ENCODE measurements at regions not wholly inside any gene's neighbourhood (a gene's known extent, or its start where the extent isn't known, plus 50 kb on each side); places are given as distances from the start of the nearest gene placed in this dataset.
"Not testable (repeated sequence)": the region's sequence is repeated elsewhere in the genome, so short reads cannot be mapped to it uniquely, and the experiment has no call there.

DNA sequence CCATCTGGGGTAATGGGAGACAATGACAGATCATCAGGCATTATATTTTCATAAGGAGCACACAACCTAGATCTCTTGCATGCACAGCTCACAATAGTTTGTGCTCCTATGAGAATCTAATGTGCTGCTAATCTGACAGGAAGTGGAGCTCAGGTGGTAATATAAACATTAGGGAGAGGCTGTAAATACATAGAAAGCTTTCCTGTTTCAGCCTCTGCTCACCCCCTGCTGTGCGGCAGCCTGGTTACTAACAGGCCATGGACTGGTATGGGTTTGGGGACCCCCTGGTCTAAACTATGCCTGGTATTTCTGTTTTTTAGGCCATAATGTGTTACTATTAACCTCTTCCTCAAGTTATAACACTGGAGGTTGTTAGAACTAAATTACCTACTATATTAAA, 1373.7 kb downstream of the LRFN5 start:
- no peak overlapping the region for H3K27ac Mint-ChIP-seq
- no peaks in the 10 kb centered on the region for H3K27me3 Mint-ChIP-seq (ENCODE audit: insufficient read depth)
- H3K36me3 Mint-ChIP-seq (ENCODE audit: low read depth): no peaks in the 10 kb centered on the region
- TF ChIP-seq, protein P1, sequence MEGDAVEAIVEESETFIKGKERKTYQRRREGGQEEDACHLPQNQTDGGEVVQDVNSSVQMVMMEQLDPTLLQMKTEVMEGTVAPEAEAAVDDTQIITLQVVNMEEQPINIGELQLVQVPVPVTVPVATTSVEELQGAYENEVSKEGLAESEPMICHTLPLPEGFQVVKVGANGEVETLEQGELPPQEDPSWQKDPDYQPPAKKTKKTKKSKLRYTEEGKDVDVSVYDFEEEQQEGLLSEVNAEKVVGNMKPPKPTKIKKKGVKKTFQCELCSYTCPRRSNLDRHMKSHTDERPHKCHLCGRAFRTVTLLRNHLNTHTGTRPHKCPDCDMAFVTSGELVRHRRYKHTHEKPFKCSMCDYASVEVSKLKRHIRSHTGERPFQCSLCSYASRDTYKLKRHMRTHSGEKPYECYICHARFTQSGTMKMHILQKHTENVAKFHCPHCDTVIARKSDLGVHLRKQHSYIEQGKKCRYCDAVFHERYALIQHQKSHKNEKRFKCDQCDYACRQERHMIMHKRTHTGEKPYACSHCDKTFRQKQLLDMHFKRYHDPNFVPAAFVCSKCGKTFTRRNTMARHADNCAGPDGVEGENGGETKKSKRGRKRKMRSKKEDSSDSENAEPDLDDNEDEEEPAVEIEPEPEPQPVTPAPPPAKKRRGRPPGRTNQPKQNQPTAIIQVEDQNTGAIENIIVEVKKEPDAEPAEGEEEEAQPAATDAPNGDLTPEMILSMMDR (IDR thresholded peaks at IDR 0.05): no peak
- H3K4me3 Mint-ChIP-seq: no peak overlapping the region
- DNase-seq: no peak
- H3K4me1 Mint-ChIP-seq (ENCODE audit: low read depth): no peaks in the 10 kb centered on the region
- peaks cover 17% of the 10 kb centered on the region for H3K9me3 Mint-ChIP-seq

DNA sequence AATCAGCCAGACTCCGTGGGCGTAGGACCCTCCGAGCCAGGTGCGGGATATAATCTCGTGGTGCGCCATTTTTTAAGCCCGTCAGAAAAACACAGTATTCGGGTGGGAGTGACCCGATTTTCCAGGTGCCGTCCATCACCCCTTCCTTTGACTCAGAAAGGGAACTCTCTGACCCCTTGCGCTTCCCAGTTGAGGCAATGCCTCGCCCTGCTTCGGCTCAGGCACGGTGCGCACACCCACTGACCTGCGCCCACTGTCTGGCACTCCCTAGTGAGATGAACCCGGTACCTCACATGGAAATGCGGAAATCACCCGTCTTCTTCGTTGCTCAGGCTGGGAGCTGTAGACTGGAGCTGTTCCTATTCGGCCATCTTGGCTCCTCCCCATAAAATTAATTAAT, 1366.5 kb downstream of the LRFN5 start:
- peaks cover 18% of the 10 kb centered on the region; the same call in 1 of the 2 replicates for H3K9me3 Mint-ChIP-seq

DNA sequence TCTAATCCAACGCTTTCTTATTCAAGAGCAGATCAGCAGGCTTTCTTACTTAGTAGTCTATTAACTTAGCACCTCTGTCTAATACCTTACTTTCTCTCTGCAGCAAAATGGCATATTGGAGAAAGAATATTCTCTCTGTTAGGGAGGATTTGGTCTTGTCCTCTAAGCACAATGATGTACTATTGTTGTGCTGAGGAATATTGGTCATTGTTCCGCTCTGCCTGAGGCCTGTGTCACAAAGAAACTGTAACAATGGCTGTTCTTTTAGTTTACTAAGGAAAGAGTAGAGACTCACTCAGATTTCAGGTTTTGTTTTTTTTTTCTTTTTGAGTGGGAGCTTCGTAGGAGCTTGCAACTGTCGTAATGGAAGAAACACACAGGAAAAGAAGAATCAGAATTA, 1358.8 kb downstream of the LRFN5 start:
- Mint-ChIP-seq H3K9me3 (peaks cover 12% of the 10 kb centered on the region), H3K4me1 (ENCODE audit: low read depth) (no peaks in the 10 kb centered on the region), H3K27ac (no peak overlapping the region), H3K27me3 (ENCODE audit: insufficient read depth) (no peaks in the 10 kb centered on the region), H3K36me3 (ENCODE audit: low read depth) (no peaks in the 10 kb centered on the region), H3K4me3 (no peak overlapping the region)
- TF ChIP-seq, protein P1 (IDR thresholded peaks at IDR 0.05): no peak
- DNase-seq: no peak

More for the DNA sequence above, 1366.5 kb downstream of the LRFN5 start:
- not testable (repeated sequence) for H3K4me3 Mint-ChIP-seq; H3K4me1 Mint-ChIP-seq (ENCODE audit: low read depth); H3K27ac Mint-ChIP-seq; DNase-seq; H3K36me3 Mint-ChIP-seq (ENCODE audit: low read depth); H3K27me3 Mint-ChIP-seq (ENCODE audit: insufficient read depth)

DNA sequence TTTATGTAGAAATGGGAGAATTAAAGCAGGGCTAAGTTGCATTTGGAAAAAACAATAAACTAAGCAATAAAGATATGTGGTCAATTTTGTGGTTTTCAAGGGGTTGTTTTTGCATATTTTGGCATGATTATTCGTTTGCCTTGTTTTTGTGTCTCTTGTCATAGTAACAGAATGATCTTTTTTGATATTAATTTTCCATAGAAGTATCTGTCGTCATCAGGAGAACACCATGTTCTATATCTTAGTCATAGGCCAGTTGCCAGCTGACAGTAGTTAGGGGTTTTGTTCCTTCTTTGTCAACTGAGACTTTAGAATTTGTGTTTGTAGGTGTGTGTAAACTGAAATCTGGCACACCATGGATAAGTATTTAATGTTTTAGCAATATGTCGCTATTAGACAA, 1354.8 kb downstream of the LRFN5 start:
- Mint-ChIP-seq H3K27ac (no peak overlapping the region), H3K4me1 (ENCODE audit: low read depth) (no peaks in the 10 kb centered on the region), H3K27me3 (ENCODE audit: insufficient read depth) (no peaks in the 10 kb centered on the region), H3K9me3 (peaks cover 16% of the 10 kb centered on the region), H3K4me3 (no peak overlapping the region), H3K36me3 (ENCODE audit: low read depth) (no peaks in the 10 kb centered on the region)
- DNase-seq: no peak
- TF ChIP-seq, protein P1 (IDR thresholded peaks at IDR 0.05): no peak

DNA sequence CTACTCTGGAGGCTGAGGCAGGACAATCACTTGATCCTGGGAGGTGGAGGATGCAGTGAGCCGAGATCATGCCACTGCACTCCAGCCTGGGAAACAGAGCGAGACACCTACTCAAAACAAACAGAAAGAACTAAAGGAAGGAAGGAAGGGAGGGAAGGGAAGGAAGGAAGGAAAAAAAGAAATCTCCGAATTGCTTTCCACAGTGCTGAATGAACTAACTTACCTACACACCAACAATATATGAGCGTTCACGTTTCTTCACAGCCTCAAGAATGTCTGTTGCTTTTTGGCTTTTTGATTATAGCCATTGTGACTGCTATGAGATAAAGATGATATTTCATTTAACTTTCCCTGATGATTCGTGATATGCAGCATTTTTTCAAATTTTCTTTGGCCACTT, 1343.7 kb downstream of the LRFN5 start:
- Mint-ChIP-seq H3K4me1 (ENCODE audit: low read depth) (no peaks in the 10 kb centered on the region), H3K4me3 (no peak overlapping the region), H3K36me3 (ENCODE audit: low read depth) (peaks cover under 1% of the 10 kb centered on the region; the same call in 1 of the 2 replicates), H3K27me3 (ENCODE audit: insufficient read depth) (no peaks in the 10 kb centered on the region), H3K27ac (no peak overlapping the region), H3K9me3 (peaks cover 51% of the 10 kb centered on the region)
- TF ChIP-seq, protein P1 (IDR thresholded peaks at IDR 0.05): no peak
- no peak for DNase-seq

DNA sequence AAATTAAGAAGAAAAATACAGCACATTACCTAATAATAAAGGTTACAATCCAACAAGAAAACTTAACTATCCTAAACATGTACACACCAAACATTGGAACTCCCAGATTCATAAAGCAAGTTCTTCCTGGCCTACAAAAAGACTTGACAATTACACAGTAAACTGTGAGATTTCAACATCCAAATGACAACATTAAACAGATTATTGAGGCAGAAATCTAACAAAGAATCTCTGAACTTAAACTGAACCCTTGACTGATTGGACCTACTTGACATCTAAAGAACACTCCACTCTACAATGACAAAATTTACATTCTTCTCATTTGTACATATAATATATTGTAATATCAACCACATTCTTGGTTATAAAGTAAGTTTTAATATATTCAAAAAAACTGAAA, 1341.3 kb downstream of the LRFN5 start:
- H3K27me3 Mint-ChIP-seq (ENCODE audit: insufficient read depth): no peaks in the 10 kb centered on the region
- H3K36me3 Mint-ChIP-seq (ENCODE audit: low read depth): peaks cover 4% of the 10 kb centered on the region; the same call in 1 of the 2 replicates
- TF ChIP-seq, protein P1 (IDR thresholded peaks at IDR 0.05): no peak
- no peak for DNase-seq
- no peaks in the 10 kb centered on the region for H3K4me1 Mint-ChIP-seq (ENCODE audit: low read depth)
- no peak overlapping the region for H3K27ac Mint-ChIP-seq
- no peak overlapping the region for H3K4me3 Mint-ChIP-seq
- H3K9me3 Mint-ChIP-seq: peaks cover 63% of the 10 kb centered on the region

All from HFFc6 (cell line).